IMR-90 (cell line): ENCODE measurements at regions not wholly inside any gene's neighbourhood (a gene's known extent, or its start where the extent isn't known, plus 50 kb on each side); places are given as distances from the start of the nearest gene placed in this dataset.

Experiments used
- CHD1 ChIP-seq: IDR thresholded peaks from 2 replicates; pipeline ENCODE4 v1.6.1; 2012; ENCODE audit warnings: low read depth, low read length, improper control_type of control experiment
- POLR2A ChIP-seq: IDR thresholded peaks from 2 replicates; pipeline ENCODE4 v1.6.1; 2012; ENCODE audit warnings: mild to moderate bottlenecking, low read depth, low read length
- RAD21 ChIP-seq: IDR thresholded peaks from 2 replicates; pipeline ENCODE4 v1.6.1; 2012; ENCODE audit warnings: low read length, improper control_type of control experiment
- RCOR1 ChIP-seq: IDR thresholded peaks from 2 replicates; pipeline ENCODE4 v1.6.1; 2012; ENCODE audit warnings: mild to moderate bottlenecking, low read length, improper control_type of control experiment; ENCODE audit not compliant: insufficient replicate concordance

- no peak for TF ChIP-seq CHD1
- no peak for TF ChIP-seq RAD21
- TF ChIP-seq POLR2A = no peak
- TF ChIP-seq RCOR1 = no peak
Observed at GRCh38 chr18:8962192-8962779, 140.2 kb upstream of the NDUFV2 start.
